HG02678 (cell line): ENCODE measurements at regions not wholly inside any gene's neighbourhood (a gene's known extent, or its start where the extent isn't known, plus 50 kb on each side); places are given as distances from the start of the nearest gene placed in this dataset.
"Not testable (repeated sequence)": the region's sequence is repeated elsewhere in the genome, so short reads cannot be mapped to it uniquely, and the experiment has no call there.

Experiments used
- ATAC-seq: cut with Tn5 transposase; IDR thresholded peaks from one replicate; pipeline ENCODE4 v1.9.1; 2021; ENCODE audit warnings: mild to moderate bottlenecking, moderate library complexity; ENCODE audit not compliant: unreplicated experiment

- ATAC-seq, result no peak
Observed at GRCh38 chr3:144583871-144584270, 612.2 kb downstream of the DIPK2A start.

GRCh38 chr3:144585408-144585807, 613.8 kb downstream of the DIPK2A start:
- no peak for ATAC-seq

- ATAC-seq, result no peak
Observed at GRCh38 chr3:144585953-144586352, 614.3 kb downstream of the DIPK2A start.

GRCh38 chr3:144586382-144586781, 614.8 kb downstream of the DIPK2A start:
- ATAC-seq, result no peak

- no peak for ATAC-seq
Observed at GRCh38 chr3:144590854-144591253, 619.2 kb downstream of the DIPK2A start.

- ATAC-seq, result no peak
Observed at GRCh38 chr3:144593881-144594280, 622.3 kb downstream of the DIPK2A start.

GRCh38 chr3:144620236-144620635, 648.6 kb downstream of the DIPK2A start:
- ATAC-seq, result not testable (repeated sequence)

GRCh38 chr3:144622845-144623244, 651.2 kb downstream of the DIPK2A start:
- ATAC-seq, result no peak

GRCh38 chr3:144624656-144625055, 653.0 kb downstream of the DIPK2A start:
- no peak for ATAC-seq

GRCh38 chr3:144626835-144627234, 655.2 kb downstream of the DIPK2A start:
- ATAC-seq, result no peak

GRCh38 chr3:144629381-144629780, 657.8 kb downstream of the DIPK2A start:
- ATAC-seq, result no peak

GRCh38 chr3:144636833-144637232, 665.2 kb downstream of the DIPK2A start:
- no peak for ATAC-seq

GRCh38 chr3:144638009-144638408, 666.4 kb downstream of the DIPK2A start:
- ATAC-seq, result no peak

- ATAC-seq, result no peak
Observed at GRCh38 chr3:144643771-144644198, 672.2 kb downstream of the DIPK2A start.

- no peak for ATAC-seq
Observed at GRCh38 chr3:144645300-144645699, 673.7 kb downstream of the DIPK2A start.

GRCh38 chr3:144650380-144650779, 678.8 kb downstream of the DIPK2A start:
- ATAC-seq, result no peak

- no peak for ATAC-seq
Observed at GRCh38 chr3:144652573-144652972, 681.0 kb downstream of the DIPK2A start.

GRCh38 chr3:144655423-144655822, 683.8 kb downstream of the DIPK2A start:
- ATAC-seq, result no peak

GRCh38 chr3:144660186-144660585, 688.6 kb downstream of the DIPK2A start:
- ATAC-seq, result no peak

GRCh38 chr3:144662729-144663128, 691.1 kb downstream of the DIPK2A start:
- no peak for ATAC-seq

- ATAC-seq, result no peak
Observed at GRCh38 chr3:144663456-144664436, 692.1 kb downstream of the DIPK2A start.

- no peak for ATAC-seq
Observed at GRCh38 chr3:144665567-144666053, 694.0 kb downstream of the DIPK2A start.
